GM04504 (cell line): ENCODE measurements at regions not wholly inside any gene's neighbourhood (a gene's known extent, or its start where the extent isn't known, plus 50 kb on each side); places are given as distances from the start of the nearest gene placed in this dataset.
"Not testable (repeated sequence)": the region's sequence is repeated elsewhere in the genome, so short reads cannot be mapped to it uniquely, and the experiment has no call there.

Experiments
- DNase-seq: peaks from one replicate; pipeline ENCODE4 v3.0.0-alpha.2; 2012; ENCODE audit warnings: low read depth

DNA sequence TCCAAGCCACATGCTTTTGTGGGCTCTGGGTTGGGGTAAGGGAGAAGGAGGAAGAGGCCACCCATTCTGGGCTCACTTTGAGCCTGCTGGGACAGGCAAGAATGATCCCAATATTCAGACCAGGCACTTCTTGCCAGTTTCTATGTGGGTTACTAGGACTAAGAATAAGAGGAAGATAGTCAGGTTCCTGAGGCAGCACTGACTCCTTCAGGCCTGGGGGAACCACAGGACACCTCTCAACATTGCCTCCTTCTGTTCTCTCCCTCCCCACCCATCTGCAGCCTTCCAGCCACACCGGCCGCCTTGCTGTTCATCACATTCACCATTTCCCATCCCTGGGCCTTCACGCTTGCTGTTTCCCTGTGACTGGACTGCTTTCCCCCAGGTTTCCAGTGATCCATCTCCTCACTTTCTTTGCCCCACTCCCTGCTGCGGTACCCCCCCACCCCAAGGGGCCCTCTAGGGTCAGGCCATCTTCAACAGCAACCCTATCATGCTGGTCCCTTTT, 69.2 kb upstream of the SIRPA start:
- no peak for DNase-seq

DNA sequence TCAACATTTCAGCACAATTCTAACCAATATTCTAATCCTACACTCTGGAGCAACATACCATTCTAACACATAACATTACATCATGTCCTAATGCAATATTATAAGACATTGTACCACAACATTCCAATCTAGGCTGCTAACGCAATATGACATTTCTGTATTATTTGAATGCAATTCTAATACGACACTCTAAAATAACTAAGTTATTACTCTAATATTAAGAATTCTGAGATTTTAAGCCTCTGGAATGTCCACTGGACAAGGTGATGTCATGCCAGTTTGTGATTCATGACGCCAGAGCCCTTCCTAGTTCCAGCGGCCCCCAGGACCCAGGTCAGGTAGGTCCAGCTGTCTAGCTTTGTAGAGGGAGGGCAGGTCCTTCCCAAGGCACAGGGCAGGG, 69.7 kb upstream of the SIRPA start:
- no peak for DNase-seq

DNA sequence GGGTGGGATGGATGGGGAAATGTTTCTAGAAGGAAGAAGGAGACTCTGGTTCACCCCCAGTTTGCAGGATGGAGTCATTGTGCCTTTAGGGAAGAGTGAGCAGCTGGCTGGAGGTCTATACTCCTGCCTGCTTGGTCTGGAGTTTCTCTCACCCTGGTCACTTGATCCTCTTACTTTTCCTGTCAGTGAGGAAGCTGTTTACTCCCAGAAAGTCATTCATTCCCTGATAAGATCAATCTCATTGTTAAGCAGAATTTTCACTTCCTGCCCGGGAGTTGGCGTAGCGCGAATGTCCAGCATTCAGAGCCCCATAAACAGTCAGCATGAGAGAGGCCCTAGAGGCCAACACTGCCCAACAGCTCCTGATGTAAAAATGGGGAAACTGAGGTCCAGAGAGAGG, 70.4 kb upstream of the SIRPA start:
- no peak for DNase-seq

DNA sequence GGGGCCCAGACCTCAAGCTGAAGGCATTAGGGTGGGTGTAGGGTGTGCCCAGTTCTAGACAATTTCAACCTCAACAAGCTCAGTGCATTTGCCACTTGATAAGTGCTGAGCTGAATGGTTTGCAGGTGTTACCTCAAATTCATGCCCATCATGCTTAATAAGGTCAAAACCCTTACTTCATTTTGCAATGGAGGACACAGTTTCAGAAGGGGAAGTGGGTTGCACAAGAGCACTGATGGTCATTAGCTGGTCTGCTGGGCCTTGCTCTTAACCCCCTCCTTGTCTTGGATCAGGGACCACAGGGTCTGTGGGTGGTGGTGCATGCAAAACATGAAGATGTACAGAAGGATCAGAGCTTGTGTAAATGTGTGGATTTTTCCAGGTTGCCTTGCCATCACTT, 71.0 kb upstream of the SIRPA start:
- no peak for DNase-seq

DNA sequence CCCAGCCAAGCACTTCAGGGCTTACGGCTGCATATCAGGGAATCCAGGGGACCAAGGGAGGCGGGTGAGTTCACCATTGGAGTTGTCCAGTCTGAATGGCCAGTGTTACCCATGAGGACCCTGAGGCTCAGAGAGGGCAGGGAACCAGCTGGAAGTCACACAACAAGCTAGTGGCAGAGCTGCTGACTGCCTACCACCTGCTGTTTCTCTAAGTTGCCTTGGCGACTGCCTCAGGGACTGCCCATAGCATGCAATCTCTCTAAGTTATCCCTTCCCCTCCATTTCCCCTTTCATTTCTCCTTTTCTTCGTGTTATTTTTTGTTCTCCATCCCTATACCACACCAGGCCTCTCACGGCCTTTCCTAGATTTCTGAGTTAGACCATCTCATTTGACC, 71.8 kb upstream of the SIRPA start:
- DNase-seq, result no peak

DNA sequence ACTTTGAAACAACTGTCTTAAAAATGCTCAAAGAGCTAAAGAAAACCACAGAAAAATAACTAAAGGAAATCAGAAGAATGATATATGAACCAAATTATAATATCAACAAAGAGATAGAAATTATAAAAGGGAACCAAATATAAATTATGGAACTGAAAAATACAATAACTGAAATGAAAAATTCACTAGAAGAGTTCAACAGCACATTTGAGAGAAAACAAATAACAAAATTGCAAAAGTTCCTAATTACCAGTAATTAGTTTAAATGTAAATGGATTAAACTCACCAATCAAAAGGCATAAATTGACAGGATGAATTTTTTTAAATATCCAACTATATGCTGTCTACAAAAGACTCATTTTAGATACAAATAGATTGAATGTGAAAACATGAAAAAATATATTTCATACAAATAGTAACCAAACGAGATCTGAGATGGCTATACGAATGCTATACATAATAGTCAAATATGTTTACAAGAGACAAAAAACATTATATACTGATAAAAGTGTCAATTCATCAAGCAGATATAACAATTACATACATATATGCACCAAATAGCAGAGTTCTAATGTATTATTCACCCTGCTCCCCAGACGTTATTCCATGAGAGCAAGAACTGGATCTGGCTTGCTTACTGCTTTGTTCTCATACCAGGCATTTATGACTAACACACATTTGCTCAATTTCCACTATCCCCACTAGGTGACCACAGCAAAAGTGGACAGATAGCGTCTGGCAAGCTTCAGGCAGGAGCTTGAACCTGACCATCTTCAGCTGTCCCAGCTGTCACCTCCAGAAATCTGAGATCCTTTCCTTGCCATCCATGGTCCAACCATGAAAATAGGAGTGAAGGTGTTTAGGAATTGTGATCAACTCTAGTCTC, 72.4 kb upstream of the SIRPA start:
- no peak for DNase-seq

DNA sequence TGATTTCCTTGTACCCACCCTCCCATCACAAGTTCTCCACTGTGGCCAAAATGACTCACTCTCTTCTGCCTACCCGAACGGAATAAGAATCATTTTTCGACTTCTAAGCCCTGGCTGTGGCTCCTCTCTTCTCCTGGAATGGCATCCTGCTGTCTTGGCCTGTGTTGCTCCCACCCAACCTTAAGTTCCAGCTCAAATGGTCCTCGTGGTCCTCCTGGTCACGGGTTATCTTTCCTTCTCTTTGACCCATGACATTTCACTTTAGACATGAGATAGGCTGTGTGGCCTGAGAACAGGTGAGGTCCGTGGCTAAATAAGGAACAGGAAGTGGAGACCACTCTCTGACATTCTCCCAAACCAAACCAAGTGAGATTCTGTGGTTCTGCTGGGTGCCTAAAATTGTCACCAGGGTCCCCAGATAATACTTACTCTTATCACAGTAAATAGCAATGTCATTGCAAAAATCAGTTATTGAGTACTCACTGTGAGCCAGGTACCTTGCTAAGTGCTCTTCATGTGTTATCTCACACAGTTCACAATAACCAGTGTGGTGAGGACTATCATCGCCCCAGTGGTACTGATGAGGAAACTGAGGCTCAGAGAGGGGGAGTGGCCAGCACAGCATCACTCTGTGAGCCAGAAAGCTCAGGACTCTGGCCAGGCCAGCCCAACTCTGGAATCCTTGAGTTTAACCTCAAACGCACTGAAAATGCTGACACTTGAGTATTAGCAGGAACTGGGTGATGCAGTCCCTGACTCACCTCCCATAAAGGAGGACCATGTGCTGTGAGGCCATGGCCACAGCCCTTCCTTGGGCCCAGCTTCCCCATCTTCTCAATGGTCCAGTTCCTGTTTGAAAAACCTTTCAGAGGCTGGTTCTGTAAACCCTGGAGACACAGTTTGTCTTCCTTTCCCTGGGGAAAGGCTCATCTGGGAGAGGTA, 74.8 kb upstream of the SIRPA start:
- peak; percentile 73 for DNase-seq

DNA sequence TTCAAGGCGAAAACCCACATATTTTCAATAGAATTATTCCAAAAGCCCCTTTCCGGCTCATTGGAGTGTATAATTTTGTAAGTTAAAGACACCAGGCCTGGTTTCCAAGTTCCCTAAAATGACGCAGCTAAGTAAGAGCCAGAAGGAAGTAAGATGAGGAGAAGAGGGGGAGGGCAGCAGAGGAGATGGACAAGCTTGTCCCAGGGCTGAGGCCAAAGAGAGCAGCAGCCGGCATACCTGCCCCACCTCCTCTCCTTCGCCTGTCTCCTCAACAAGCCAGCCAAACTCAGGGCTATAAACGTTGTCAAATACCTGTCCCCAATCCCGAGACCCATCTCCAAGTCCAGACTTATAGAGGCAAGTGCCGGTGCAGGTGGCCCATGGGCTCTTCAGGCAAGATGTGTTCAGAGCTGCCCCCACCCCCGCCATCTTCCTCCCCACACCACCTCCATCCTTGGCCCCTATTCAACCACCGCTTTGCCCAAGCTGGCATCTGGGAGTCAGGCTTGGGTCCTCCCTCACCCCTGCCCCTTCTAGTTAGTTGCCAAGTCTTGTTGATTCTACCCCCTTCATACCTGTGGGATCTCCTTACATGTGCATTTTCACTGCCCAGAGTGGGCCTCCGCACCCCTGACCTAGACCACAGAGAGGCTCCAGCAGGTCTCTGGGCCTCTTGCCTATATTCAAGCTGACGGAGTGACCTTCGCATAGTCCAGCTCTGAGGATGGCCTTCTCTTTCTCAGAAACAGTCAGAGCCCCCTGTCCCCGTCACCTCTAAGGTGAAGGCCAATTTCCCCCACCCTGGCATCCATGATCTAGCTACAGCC, 75.7 kb upstream of the SIRPA start:
- DNase-seq, result no peak

DNA sequence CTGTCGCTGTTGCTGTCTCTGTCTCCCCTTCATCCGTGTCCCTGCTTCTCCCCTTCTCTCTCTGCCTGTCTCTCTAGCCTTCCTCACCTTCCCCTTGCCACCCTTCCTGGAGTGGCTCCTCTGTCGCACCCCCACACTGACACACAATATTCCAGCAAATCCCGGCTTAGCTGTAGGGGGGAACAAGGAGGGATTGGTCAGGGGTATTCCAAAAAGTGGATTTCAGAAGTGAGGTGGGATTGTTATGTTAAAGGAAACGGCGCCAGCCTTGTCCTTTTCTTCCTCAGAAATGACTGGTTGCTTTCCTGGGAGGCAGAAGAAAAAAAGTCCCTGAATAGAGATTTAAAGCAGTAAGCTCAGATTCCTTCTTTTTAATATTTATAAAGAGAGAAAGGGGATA, 76.3 kb upstream of the SIRPA start:
- DNase-seq, result no peak

DNA sequence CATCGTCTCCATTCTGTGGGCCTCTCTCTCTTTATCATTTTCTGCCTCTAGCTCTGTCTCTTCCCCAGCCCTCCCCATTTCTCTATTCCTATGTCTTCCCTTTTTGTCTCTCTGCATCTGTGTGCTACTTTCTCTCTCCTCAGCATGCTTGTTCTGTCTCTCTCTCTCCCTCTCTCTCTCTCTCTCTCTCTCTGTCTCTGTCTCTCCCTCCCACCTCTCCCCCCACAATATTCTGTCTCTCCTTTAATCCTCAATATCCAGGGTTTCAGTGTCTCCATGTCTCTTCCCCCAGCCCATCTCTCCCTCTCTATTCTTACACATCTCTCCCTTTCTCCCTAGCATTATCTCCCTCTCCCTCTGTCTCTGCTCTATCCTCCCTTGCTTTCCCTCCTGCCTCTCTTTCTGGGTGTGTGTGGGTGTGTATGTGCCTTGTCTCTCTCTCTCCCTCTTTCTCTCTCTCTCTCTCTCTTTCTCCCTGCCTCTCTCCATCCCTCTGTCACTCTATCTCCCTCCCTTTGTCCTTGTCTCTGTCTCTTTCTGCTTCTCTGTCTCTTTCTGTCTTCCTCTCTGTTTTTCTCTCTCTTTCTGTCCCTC, 76.9 kb upstream of the SIRPA start:
- no peak for DNase-seq

DNA sequence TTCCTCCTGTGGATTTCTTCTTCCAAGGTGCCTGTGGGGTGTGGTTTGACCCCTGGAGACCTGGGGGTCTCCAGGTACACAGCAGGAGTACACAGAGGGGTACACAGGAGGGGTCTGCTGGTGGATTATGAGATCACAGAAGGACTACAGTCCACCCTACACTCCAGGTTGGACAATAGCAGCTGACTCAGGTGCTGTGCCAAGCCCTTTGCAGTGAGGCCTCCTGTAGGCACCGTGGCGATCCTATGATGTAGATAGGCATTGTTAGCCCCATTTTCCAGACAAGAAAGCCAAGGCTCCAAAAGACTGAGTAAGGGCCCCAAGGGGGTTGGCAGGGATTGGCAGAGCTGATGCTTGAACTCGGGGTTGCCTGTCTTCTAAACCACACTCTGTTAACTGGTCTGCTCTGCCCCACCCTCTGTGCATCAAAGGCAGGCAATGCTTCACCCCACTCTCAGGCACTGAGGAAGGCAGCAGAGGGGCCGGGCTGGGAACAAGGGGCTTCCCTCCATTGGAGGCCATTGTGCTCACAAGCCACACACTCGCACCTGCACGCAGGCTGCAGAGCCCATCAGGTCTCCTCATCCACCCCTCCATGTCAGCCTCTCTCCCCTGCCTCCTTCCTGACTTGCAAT, 77.5 kb upstream of the SIRPA start:
- DNase-seq, result no peak

DNA sequence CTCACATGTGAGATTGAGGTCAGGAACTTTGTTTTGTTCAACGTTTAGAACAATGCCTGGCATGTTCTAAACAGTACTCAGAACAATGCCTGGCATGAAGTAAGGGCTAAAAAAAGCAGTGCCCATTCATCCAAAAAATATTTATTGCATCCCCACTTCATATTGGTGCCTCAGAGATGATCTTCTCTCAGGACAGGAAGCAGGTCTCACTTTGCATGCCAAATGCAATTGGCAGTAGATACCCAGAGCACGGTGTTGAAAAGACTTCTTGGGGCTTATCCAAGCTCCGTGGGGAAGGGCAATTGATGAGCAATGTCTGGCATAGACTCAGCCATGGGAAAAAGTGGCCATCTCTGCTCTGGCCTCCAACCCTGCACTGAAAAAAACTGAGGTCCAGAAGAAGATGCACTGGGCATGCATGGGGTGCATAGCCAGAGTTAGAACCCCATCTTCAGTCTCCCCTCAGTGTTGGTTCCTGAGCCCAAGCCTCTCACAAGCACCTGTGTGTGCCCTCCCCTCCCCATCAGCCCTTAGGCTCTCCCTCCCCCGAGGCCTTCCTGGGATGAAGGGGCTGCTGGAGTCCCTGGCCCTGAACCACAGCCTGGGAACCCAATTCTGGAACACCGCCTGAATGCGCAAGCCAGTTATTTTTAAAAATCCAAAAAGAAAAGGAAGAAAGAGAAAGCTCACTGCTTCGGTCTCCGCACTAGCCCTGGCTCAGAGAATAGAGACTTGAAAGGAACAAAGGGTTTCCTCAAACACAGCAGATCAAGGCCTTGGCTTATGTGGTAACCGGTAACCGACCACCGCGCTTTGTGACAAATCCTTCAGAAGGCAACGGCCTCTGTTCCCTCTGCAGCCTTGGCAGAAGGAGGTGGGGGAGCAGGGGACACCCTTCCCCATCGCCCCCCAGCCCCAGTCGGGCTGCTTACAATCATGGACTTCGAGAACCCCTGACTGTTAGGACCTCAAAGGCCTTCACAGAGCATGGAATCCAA, 78.5 kb upstream of the SIRPA start:
- peak; percentile 91 for DNase-seq

DNA sequence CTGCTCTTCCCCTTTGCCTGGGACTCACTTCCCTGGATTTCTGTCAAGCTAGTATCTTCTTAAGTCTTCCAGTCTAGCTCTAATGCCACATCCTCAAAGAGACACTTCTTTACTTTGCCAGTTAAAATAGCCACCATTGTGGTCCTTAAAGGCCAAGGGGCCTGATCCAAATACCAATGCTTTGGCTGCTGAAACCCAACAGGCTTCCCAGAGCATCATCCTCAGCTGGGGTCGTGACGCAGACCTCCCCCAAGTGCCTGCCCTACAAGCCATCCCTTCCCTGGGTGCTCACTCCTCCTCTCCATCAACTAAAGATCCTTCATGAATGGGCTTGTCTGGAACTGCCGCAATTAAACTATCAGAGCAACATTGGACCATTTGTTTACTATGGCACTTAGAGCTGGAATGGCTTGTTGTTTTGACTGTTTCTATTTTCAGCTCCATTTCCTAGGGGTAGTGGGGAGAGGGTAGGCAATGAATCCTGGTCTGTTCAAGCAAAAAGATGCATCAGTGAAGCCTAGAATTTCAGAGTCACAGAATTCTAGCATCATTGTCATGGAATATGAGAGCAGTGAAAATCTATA, 79.6 kb upstream of the SIRPA start:
- DNase-seq, result no peak

DNA sequence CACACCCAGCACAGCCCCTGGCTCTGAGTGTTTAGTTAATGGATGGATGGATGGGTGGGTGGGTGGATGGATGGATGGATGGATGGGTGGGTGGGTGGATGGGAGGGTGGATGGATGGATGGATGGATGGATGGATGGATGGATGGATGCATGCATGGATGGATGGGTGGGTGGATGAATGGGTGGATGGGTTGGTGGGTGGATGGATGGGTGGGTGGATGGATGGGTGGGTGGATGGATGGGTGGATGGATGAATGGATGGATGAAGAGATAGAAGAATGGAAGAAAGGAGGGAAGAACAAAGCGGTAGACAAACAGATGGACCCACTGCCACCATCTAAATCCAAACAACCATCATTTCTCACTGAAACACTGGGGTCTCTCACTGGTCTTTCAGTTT, 80.3 kb upstream of the SIRPA start:
- not testable (repeated sequence) for DNase-seq

DNA sequence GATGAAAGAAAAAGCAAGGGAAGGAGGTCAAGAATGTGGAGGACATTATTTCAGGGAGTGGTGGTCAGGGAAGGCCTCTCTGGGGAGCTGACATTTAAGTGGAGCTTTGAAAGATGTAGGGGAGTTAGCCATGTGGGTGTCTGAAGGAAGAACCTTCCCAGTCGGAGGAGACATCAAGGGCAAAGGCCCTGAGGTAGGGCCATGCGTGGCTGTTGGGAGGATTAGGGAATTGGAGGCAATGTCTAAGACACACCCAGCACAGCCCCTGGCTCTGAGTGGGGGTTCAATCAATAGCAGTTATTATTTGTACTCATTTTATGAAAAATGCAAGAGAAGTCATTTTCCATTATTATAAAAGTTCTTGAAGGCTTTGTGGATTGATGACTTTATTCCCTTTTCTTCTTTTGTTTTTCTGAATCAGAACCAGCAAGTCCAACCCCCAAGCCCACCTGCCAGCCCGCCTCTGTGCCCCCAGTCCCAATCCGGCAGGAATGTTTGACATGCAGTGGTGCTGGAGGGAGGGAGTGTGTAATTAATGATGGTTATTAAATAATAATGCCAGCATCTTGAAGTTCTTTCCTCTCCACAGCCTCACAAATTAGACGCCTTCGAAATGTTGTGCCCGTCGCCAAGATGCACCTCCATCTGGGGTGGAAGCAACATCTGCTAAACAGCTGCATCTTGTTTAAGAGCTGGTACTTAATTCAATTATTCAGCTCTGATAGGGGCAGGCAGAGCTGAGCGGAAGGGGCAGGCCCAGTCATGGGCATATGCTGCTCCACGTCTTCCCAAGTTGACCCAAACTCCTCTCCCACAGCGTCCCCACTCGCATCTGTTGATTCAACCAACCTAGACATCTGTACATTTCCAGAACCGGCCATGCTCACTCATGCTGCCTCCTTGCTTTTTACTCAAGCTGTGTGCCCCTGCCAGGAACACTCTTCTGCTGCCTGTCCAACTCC, 81.3 kb upstream of the SIRPA start:
- no peak for DNase-seq

DNA sequence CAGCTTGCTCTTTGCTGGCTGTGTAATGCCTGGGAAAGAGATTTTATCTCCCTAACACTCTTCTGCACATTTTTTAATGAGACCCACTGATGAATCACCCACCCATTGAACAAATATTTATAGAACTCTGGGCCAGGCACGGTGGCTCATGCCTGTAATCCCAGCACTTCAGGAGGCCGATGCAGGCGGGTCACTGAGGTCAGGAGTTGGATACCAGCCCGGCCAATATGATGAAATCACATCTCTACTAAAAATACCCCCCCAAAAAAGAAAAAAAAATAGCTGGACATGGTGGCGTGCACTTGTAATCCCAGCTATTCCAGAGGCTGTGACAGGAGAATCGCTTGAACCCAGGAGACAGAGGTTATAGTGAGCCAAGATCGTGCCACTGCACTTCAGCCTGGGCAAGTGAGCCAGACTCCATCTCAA, 82.1 kb upstream of the SIRPA start:
- peak; percentile 92 for DNase-seq

DNA sequence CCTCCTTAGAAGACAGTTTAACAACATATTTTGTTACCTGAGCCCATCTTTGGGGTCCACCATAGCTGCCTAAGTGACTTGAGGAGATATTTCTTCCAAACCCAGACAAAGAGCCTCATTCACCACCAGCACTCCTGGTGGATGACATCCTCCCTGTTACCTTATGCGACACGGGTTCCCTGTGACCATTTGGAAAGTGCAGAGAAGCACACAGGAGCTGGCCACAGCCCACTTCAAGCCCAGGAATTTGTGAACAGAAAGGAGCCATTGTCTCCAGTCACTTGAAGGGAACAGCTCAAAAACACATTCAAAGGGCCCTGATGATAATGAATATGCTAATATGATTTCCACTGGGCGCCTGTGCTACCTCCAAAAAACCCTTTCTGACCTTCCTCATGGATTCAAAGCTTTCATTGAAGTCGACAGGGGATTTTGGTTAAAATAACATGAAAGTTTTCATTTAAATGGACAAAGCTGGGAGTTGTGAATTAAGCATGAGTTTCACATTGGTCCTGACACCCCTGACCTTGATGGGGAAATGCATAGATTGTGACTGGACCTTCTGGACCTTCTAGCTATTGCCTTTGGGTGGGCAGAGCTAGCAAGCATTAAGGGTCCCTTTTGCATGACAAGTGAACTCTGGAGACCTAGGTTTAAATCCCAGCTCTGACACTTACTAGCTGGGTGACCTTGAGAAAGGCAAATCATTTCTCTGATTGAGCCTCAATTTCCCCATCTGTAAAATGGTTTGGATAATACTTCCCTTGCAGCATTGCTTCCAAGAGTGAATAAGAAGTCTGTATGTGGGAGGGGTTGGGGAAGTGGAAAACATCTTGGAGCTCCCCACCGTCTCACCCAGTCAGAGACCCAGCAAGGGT, 83.3 kb upstream of the SIRPA start:
- no peak for DNase-seq
